Kidney epithelial cell (primary cell): ENCODE measurements at regions not wholly inside any gene's neighbourhood (a gene's known extent, or its start where the extent isn't known, plus 50 kb on each side); places are given as distances from the start of the nearest gene placed in this dataset.

Source experiments
- DNase-seq: peaks from one replicate; pipeline ENCODE4 v3.0.0-alpha.2; 2010; ENCODE audit warnings: low read depth
- H3K27me3 ChIP-seq: 2 replicates; pipeline ENCODE4 v1.6.0; 2011; ENCODE audit warnings: low read length; ENCODE audit not compliant: control insufficient read depth, insufficient read depth
- H3K36me3 ChIP-seq: 2 replicates; pipeline ENCODE4 v1.5.1; 2011; ENCODE audit warnings: low read length; ENCODE audit not compliant: control insufficient read depth, insufficient read depth
- H3K4me3 ChIP-seq: 2 replicates; pipeline ENCODE4 v1.5.1; 2011; ENCODE audit warnings: low read depth, mild to moderate bottlenecking, control low read depth, low read length
- CTCF ChIP-seq: IDR thresholded peaks from 2 replicates; pipeline ENCODE4 v1.5.1; 2011; ENCODE audit warnings: mild to moderate bottlenecking, moderate library complexity, low read length, control low read depth, inconsistent platforms; ENCODE audit not compliant: insufficient read depth, poor library complexity, severe bottlenecking

- no peak for TF ChIP-seq CTCF
- Histone ChIP-seq H3K27me3 (no peaks in the 10 kb centered on the region), H3K36me3 (no peaks in the 10 kb centered on the region), H3K4me3 (no peak overlapping the region)
- no peak for DNase-seq
Measured at GRCh38 chr19:13712767-13713201, 51.5 kb upstream of the MRI1 start.

- no peak overlapping the region for H3K4me3 ChIP-seq
- no peaks in the 10 kb centered on the region for H3K27me3 ChIP-seq
- no peaks in the 10 kb centered on the region for H3K36me3 ChIP-seq
- DNase-seq, result no peak
- TF ChIP-seq CTCF, result no peak
Measured at GRCh38 chr19:13707915-13708314, 56.4 kb upstream of the MRI1 start.

GRCh38 chr19:13705928-13706447 lies 58.3 kb upstream of the MRI1 start:
- no peak for TF ChIP-seq CTCF
- Histone ChIP-seq H3K36me3 (no peaks in the 10 kb centered on the region), H3K4me3 (no peak overlapping the region), H3K27me3 (peaks cover 2% of the 10 kb centered on the region)
- DNase-seq, result no peak

- H3K36me3 ChIP-seq, result no peaks in the 10 kb centered on the region
- no peak for DNase-seq
- no peak overlapping the region for H3K4me3 ChIP-seq
- TF ChIP-seq CTCF, result no peak
- peaks cover 2% of the 10 kb centered on the region for H3K27me3 ChIP-seq
Measured at GRCh38 chr19:13705201-13705600, 59.1 kb upstream of the MRI1 start.

- DNase-seq, result no peak
- TF ChIP-seq CTCF, result no peak
- Histone ChIP-seq H3K36me3 (no peaks in the 10 kb centered on the region), H3K4me3 (no peak overlapping the region), H3K27me3 (peaks cover 5% of the 10 kb centered on the region)
Measured at GRCh38 chr19:13701624-13702023, 62.7 kb upstream of the MRI1 start.

GRCh38 chr19:13700621-13701020 lies 63.7 kb upstream of the MRI1 start:
- H3K36me3 ChIP-seq, result no peaks in the 10 kb centered on the region
- TF ChIP-seq CTCF, result no peak
- no peak for DNase-seq
- H3K27me3 ChIP-seq, result peaks cover 5% of the 10 kb centered on the region
- no peak overlapping the region for H3K4me3 ChIP-seq
